GM10248 (cell line): ENCODE measurements at regions not wholly inside any gene's neighbourhood (a gene's known extent, or its start where the extent isn't known, plus 50 kb on each side); places are given as distances from the start of the nearest gene placed in this dataset.

Experiments used
- CTCF ChIA-PET: fragments of 300-600 bp; sonication (Branson Sonifier 250); formaldehyde crosslinking; extraction: SDS; loops from one replicate; lab custom pipeline; 2021; ENCODE audit warnings: antibody characterized with exemption; lab: Yijun Ruan, JAX
- POLR2A ChIA-PET: fragments of 350-650 bp; sonication (Branson Sonifier 250); formaldehyde crosslinking; extraction: SDS; loops from one replicate; lab custom pipeline; 2020; ENCODE audit warnings: antibody characterized with exemption; lab: Yijun Ruan, JAX
- DNase-seq: peaks from one replicate; pipeline ENCODE4 v3.0.0; 2012; ENCODE audit errors: extremely low spot score
- TF ChIP-seq, protein P1 (sequence below): IDR thresholded peaks from 2 replicates; pipeline ENCODE4 v1.5.1; 2012; ENCODE audit warnings: mild to moderate bottlenecking, low read depth; ENCODE audit errors: extremely low read depth, missing control alignments, control extremely low read depth

DNA sequence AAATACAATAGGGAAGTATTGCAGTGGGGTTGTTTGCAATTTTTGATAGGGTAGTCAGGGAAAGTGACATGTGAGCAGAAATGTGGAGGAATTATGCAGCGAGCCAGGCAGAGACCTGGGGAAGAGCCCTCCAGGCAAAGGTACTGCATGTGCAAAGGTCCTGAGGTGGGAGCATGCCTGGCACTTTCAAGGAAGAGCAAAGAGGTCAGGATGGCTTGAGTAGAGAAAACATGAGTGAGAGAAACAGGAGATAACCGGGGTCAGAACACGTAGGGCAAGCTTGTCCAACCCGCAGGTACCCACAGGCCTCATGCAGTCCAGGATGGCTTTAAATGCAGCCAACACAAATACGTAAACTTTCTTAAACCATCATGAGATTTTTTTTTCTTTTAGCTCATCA lies 71.0 kb downstream of the COQ2 start:
- no peak for DNase-seq
- ChIA-PET POLR2A (no interaction called here), CTCF (interaction anchor here (0.8 to 1.1 kb wide), 2 partner anchors 43 to 103 kb away, joined by 3 to 5 read pairs; no protein-coding TSS in a partner anchor)
- TF ChIP-seq, protein P1, sequence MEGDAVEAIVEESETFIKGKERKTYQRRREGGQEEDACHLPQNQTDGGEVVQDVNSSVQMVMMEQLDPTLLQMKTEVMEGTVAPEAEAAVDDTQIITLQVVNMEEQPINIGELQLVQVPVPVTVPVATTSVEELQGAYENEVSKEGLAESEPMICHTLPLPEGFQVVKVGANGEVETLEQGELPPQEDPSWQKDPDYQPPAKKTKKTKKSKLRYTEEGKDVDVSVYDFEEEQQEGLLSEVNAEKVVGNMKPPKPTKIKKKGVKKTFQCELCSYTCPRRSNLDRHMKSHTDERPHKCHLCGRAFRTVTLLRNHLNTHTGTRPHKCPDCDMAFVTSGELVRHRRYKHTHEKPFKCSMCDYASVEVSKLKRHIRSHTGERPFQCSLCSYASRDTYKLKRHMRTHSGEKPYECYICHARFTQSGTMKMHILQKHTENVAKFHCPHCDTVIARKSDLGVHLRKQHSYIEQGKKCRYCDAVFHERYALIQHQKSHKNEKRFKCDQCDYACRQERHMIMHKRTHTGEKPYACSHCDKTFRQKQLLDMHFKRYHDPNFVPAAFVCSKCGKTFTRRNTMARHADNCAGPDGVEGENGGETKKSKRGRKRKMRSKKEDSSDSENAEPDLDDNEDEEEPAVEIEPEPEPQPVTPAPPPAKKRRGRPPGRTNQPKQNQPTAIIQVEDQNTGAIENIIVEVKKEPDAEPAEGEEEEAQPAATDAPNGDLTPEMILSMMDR, result no peak

GRCh38 chr4:83212041-83212851 lies 72.4 kb downstream of the COQ2 start:
- DNase-seq, result peak; percentile 47
- TF ChIP-seq, protein P1, result no peak
- CTCF ChIA-PET, result no interaction called here
- POLR2A ChIA-PET, result no interaction called here

DNA sequence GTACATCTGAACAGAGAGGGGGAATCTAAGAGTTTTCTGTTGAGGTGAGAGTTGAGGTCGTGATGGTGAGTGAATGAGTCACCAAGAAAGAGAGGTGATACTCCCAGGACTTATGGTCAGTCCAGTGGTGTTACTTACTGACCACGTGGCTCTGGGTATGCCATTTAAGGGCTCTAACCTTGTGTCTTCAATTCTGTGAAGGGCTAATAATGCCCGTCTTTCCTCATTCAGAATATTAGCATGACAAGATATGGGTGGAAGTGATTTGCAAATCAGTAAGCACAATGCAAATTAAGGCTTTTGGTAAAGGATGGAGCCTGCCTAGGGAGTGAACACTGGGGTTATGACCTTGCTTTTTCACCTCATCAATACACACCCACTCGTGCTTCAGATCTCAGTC lies 75.2 kb downstream of the COQ2 start:
- ChIA-PET POLR2A (no interaction called here), CTCF (interaction anchor here (1.1 to 1.8 kb wide), 2 partner anchors 13 to 36 kb away, joined by 3 to 4 read pairs; no protein-coding TSS in a partner anchor)
- TF ChIP-seq, protein P1, result no peak
- no peak for DNase-seq

DNA sequence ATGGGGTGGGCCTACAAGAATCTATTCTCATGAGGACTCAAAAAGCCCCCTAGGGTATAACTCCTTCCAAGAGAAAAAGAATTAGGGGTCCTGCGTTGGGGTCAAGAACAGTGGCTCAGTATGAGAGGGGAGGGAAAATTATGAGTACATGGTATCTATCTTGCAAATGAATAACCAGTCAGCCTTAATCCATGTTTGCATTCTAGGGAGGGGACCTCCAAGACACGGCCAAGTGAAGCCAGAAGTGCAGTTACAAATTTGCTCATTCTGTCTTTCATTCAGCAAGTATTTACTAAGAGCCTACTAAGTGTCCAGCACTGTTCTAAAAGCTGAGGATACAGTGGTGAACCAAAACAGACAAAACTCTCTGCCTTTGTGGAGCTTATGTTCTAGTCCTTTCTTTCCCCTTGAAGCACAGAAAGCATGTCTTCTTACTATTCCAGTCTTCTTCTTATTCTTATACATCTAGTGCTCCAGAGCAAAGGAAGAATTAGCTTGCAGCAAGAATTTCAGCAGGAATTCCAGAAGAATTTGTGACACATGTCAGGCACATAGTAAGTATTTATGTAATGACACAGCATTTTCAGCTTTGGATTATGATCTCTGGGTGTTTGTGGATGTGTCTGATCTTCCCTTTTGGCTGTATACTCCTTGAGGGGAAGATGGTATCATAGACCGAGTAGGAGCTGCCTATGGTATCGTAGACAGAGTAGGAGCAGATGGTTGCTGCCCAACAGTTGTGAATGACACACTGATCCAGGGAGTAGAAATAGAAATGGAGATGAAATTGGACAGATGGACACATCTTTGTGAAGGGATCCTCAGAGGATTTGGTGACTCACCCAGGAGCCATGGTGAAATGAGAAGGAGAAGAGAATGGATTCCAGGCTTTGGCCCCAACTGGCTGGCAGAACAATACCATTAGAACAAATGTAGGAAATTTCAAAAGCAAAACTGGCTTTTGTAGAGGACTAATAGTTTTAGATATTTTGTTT lies 75.9 kb downstream of the COQ2 start:
- no peak for DNase-seq
- TF ChIP-seq, protein P1, result no peak
- ChIA-PET CTCF (interaction anchor here (1.0 to 1.8 kb wide), 2 partner anchors 35 to 169 kb away, joined by 3 to 4 read pairs; no protein-coding TSS in a partner anchor), POLR2A (no interaction called here)

GRCh38 chr4:83207497-83208101 lies 77.0 kb downstream of the COQ2 start:
- CTCF ChIA-PET, result no interaction called here
- TF ChIP-seq, protein P1, result no peak
- POLR2A ChIA-PET, result no interaction called here
- DNase-seq, result no peak

- no peak for DNase-seq
- POLR2A ChIA-PET, result no interaction called here
- CTCF ChIA-PET, result no interaction called here
- TF ChIP-seq, protein P1, result no peak
Observed at GRCh38 chr4:83205760-83206159, 78.8 kb downstream of the COQ2 start.
